Stomach (tissue), 8 donors: ENCODE measurements at regions not wholly inside any gene's neighbourhood (a gene's known extent, or its start where the extent isn't known, plus 50 kb on each side); places are given as distances from the start of the nearest gene placed in this dataset.

Experiments
- DNase-seq, 2 donors: peaks; one replicate each; pipeline versions ENCODE4 v3.0.0 to v3.0.0-alpha.2; 2013 to 2019
- H3K27ac ChIP-seq, 5 donors: fragments of 200-600 bp in 4 of 5; sonication (generic) in 4 of 5; one replicate each; pipeline ENCODE4 v1.5.1; 2013 to 2019; ENCODE audit warnings: mild to moderate bottlenecking in 1 of 5, moderate library complexity in 1 of 5
- H3K27me3 ChIP-seq, 3 donors: fragments of 200-600 bp; sonication (generic); one replicate each; pipeline ENCODE4 v1.5.1; 2017 to 2019; ENCODE audit warnings: mixed run types in 1 of 3
- H3K36me3 ChIP-seq, 4 donors: fragments of 200-600 bp; sonication (generic); 1 replicate in 3 of 4; 2 replicates in 1 of 4; pipeline ENCODE4 v1.5.1; 2016 to 2019
- H3K4me1 ChIP-seq, 4 donors: fragments of 200-600 bp; sonication (generic); one replicate each; pipeline ENCODE4 v1.5.1; 2016 to 2019
- H3K4me3 ChIP-seq, 4 donors: fragments of 200-600 bp; sonication (generic) in 3 of 4; one replicate each; pipeline ENCODE4 v1.5.1; 2016 to 2019; ENCODE audit warnings: mild to moderate bottlenecking in 1 of 4
- H3K9me3 ChIP-seq, 4 donors: fragments of 200-600 bp; sonication (generic); one replicate each; pipeline ENCODE4 v1.5.1; 2016 to 2019
- EP300 ChIP-seq: sonication (generic); formaldehyde crosslinking; IDR thresholded peaks from one replicate; pipeline ENCODE4 v1.6.1; 2017; ENCODE audit warnings: antibody characterized with exemption
- POLR2A ChIP-seq, 4 donors: fragments of 450-650 bp; IDR thresholded peaks; one replicate each; pipeline ENCODE4 v1.6.1; 2016; ENCODE audit warnings: antibody characterized with exemption in 4 of 4, control low read depth in 2 of 4, mild to moderate bottlenecking in 1 of 4, moderate library complexity in 1 of 4
- POLR2AphosphoS5 ChIP-seq, 3 donors: sonication (generic); formaldehyde crosslinking; IDR thresholded peaks; one replicate each; pipeline ENCODE4 v1.6.1; 2016; ENCODE audit warnings: antibody characterized with exemption in 3 of 3
- WGBS, 5 donors: extraction: QIAGEN DNeasy Blood & Tissue Kit in 3 of 5; methylation state at CpG; one replicate each; pipeline versions ENCODE4 v1.1.5 to v1.1.7; 2013 to 2018; 5-methylcytosine and 5-hydroxymethylcytosine counted together
- intact Hi-C: fragments of 100-400 bp; cut with DNase I; formaldehyde crosslinking; loops from one replicate; pipeline ENCODE4 v1.15.1; 2023; ENCODE audit warnings: low total_unique reads
- TF ChIP-seq, protein P1 (sequence below), 7 experiments: fragments of 450-650 bp in 4 of 7; fragments of 200-600 bp in 3 of 7; sonication (generic) in 3 of 7; IDR thresholded peaks; one replicate each; pipeline ENCODE4 v1.5.1; 2016 to 2019; ENCODE audit warnings: antibody characterized with exemption in 7 of 7, control low read depth in 2 of 7, mild to moderate bottlenecking in 1 of 7
- donor health status: healthy with polysubstance abuse.
- donor health status: Bipolar disorder and iron deficiency.
- donor health status: healthy.

DNA sequence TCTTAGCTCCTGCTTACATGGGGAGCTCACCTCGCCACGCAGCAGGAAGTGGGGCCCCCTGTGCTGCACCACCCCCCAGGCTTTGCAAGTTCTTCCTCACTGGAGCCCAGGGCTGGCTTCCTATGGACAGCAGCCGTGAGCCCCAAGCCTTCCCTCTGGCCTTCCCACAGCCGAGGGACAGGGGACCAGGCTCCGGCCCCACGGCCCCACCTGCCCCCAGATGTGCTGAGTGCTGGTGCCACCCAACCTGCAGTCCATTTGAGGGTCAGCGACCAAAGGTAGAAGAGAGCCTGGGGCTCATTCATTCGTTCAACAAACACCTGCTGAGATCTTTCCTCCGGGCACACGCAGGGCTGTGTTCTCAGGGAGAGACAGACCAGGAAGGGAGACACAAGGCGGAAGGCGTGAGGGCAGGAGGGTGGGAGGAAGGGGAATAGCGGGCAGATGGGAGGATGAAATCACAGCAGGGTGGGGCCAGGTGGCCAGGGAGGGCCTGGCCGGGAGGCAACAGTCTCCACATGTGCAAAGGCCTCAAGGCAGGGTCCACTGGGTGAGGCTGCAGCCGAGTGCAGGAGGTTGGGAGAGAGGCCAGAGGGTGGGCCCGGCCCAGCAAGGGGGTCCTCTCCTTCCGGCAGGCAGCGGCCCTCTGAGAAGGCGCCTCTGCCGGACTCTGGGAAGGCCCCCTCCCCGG is 100.1 kb downstream of the FOXL3 start:
- Histone ChIP-seq H3K36me3 (no peaks in the 10 kb centered on the region), H3K27ac (no peak overlapping the region), H3K4me3 (no peak overlapping the region), H3K27me3 (peaks cover 0 to 6% (median 0%) of the 10 kb centered on the region in 3 donors), H3K4me1 (no peaks in the 10 kb centered on the region), H3K9me3 (peaks cover 0 to 2% (median under 1%) of the 10 kb centered on the region in 4 donors)
- intact Hi-C loops = no loop called here
- 88 to 94% (median 89%) methylated on average over 21 of the region's 21 CpGs for WGBS, 5 donors
- TF ChIP-seq POLR2AphosphoS5 (IDR thresholded peaks at IDR 0.05) (no peak), EP300 (no peak), POLR2A (IDR thresholded peaks at IDR 0.05) (no peak)
- TF ChIP-seq, protein P1, sequence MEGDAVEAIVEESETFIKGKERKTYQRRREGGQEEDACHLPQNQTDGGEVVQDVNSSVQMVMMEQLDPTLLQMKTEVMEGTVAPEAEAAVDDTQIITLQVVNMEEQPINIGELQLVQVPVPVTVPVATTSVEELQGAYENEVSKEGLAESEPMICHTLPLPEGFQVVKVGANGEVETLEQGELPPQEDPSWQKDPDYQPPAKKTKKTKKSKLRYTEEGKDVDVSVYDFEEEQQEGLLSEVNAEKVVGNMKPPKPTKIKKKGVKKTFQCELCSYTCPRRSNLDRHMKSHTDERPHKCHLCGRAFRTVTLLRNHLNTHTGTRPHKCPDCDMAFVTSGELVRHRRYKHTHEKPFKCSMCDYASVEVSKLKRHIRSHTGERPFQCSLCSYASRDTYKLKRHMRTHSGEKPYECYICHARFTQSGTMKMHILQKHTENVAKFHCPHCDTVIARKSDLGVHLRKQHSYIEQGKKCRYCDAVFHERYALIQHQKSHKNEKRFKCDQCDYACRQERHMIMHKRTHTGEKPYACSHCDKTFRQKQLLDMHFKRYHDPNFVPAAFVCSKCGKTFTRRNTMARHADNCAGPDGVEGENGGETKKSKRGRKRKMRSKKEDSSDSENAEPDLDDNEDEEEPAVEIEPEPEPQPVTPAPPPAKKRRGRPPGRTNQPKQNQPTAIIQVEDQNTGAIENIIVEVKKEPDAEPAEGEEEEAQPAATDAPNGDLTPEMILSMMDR (IDR thresholded peaks at IDR 0.05) = no peak
- DNase-seq = peak in 1 of 2 donors; percentile 24

DNA sequence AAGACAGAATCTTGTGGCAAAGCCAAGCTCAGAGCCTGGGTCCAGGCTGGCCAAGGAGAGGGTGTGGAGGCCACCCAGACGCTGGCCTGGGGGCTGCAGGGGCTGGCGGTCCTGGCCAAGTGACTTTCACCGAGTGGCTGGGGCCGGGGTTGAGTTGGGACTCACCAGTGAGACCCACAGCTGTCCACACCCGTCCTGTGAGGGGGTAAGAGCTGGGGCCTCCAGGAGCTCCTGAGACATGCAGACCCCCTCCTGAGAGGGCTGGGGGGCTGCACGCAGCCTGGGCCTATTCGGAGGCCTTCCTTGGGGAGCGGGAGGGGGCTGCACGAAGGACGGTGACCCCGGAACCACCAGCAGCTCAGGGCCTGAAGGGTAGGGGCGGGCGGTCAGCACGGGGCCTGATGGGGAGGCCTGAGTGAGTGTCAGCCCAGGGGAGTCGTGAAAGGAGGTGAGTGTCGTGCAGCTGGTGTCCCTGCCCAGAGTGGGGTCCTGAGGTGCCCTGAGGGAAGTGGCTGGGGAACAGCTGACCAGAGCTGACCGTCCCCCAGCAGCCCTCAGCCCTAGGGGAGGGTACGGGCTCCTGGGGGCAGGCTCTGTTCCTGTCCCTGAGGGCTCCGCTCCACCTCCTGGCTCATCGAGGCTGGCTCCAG is 100.9 kb downstream of the FOXL3 start:
- TF ChIP-seq, protein P1 (IDR thresholded peaks at IDR 0.05) = no peak
- TF ChIP-seq EP300 (no peak), POLR2AphosphoS5 (IDR thresholded peaks at IDR 0.05) (no peak), POLR2A (IDR thresholded peaks at IDR 0.05) (no peak)
- H3K9me3 ChIP-seq = peaks cover 4 to 11% (median 9%) of the 10 kb centered on the region in 4 donors
- H3K27me3 ChIP-seq = peaks cover 0 to 6% (median 0%) of the 10 kb centered on the region in 3 donors
- H3K36me3 ChIP-seq = no peaks in the 10 kb centered on the region
- DNase-seq = peak in 1 of 2 donors; percentile 20
- H3K4me3 ChIP-seq = no peak overlapping the region
- H3K4me1 ChIP-seq = no peaks in the 10 kb centered on the region
- intact Hi-C loops = no loop called here
- H3K27ac ChIP-seq = no peak overlapping the region
- WGBS, 5 donors = 88 to 94% (median 91%) methylated on average over 16 to 20 of the region's 20 CpGs

DNA sequence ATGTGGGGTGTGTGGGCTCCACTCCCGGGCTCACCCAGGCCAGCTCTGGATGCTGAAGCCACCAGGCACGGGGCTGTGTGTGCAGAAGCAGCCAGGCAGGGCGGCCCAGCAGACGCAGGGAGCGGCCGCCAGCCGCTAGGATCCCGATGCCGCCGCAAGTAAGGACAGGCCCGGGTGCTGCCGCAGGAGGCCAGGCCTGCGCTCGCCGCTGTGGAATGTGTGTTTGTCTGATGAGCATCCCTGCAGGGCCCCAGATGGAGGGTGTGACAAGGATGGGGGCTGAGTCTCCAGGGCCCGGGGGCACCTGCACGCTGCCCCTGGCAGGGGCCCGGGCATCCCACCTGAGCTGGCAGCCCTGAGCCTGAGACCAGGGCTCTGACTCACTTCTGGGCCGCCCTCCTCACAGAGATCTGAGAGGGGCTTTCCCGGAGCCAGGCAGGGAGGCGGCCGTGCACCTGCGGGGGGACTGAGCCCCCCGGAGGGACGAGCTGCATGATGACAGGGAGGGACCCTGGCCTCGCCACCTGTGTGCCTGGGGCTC is 101.5 kb downstream of the FOXL3 start:
- H3K36me3 ChIP-seq = no peaks in the 10 kb centered on the region
- H3K4me1 ChIP-seq = no peaks in the 10 kb centered on the region
- WGBS, 5 donors = 60 to 94% (median 91%) methylated on average over 1 to 26 of the region's 26 CpGs
- intact Hi-C loops = no loop called here
- H3K9me3 ChIP-seq = peaks cover 8 to 15% (median 14%) of the 10 kb centered on the region in 4 donors
- no peak overlapping the region for H3K27ac ChIP-seq
- no peak overlapping the region for H3K4me3 ChIP-seq
- peaks cover 0 to 6% (median 0%) of the 10 kb centered on the region in 3 donors for H3K27me3 ChIP-seq
- peak in 1 of 2 donors; percentile 19 for DNase-seq
- TF ChIP-seq POLR2A (IDR thresholded peaks at IDR 0.05) (no peak), POLR2AphosphoS5 (IDR thresholded peaks at IDR 0.05) (no peak), EP300 (no peak)
- TF ChIP-seq, protein P1 (IDR thresholded peaks at IDR 0.05) = no peak

DNA sequence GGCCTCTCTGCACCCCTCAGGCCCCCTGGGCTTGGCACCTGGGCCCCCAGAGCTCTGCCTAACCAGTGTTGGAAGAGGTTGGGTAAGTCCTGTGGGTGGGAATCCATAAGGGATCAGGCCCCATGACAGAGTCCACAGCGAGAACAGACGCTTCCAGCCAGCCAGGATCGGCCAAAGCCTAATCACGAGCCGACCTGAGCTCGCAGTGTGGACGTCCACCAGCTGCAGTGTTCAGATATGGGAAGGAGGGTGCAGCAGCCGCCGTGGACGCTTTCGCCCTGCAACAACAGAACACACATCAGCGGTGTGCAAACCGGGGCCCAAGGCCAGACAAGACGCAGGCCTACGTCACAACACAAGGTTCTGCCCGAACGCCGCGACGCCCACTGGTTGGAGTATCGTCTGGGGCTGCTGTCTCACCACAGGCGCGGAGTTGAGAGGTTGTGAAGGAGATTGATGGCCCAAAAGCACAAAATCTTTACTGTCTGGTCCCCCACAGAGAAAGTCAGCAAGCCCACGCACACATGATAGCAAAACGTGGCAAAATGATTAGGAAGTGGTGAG is 102.1 kb downstream of the FOXL3 start:
- TF ChIP-seq POLR2A (IDR thresholded peaks at IDR 0.05) (no peak), EP300 (no peak), POLR2AphosphoS5 (IDR thresholded peaks at IDR 0.05) (no peak)
- TF ChIP-seq, protein P1 (IDR thresholded peaks at IDR 0.05) = no peak
- no peak overlapping the region for H3K27ac ChIP-seq
- H3K4me1 ChIP-seq = no peaks in the 10 kb centered on the region
- WGBS, 5 donors = 91 to 97% (median 95%) methylated on average over 15 to 25 of the region's 25 CpGs
- intact Hi-C loops = no loop called here
- peaks cover 8 to 21% (median 20%) of the 10 kb centered on the region in 4 donors for H3K9me3 ChIP-seq
- H3K36me3 ChIP-seq = no peaks in the 10 kb centered on the region
- DNase-seq = peak in 1 of 2 donors; percentile 16
- H3K27me3 ChIP-seq = peaks cover 0 to 6% (median 0%) of the 10 kb centered on the region in 3 donors
- H3K4me3 ChIP-seq = no peak overlapping the region
